ENCODE measurements at regions not wholly inside any gene's neighbourhood (a gene's known extent, or its start where the extent isn't known, plus 50 kb on each side); places are given as distances from the start of the nearest gene placed in this dataset.

GRCh38 chr13:19071161-19071936, 110.3 kb downstream of the TUBA3C start:
- DNase-seq: no peak

GRCh38 chr13:19070398-19070735, 111.3 kb downstream of the TUBA3C start:
- intact Hi-C loops (cut with DNase I): no loop called here
- TF ChIP-seq CTCF (IDR thresholded peaks at IDR 0.05; ENCODE audit: borderline replicate concordance, extremely low read depth, insufficient read depth): no peak
- DNase-seq (no peak), FAIRE-seq (no peak)
- H3K4me3 ChIP-seq (ENCODE audit: low read length in 3 of 3): no peak overlapping the region
- H3K9ac ChIP-seq (ENCODE audit: low read length in 3 of 3): no peak overlapping the region
- no peaks in the 10 kb centered on the region for H3K27me3 ChIP-seq (ENCODE audit: control insufficient read depth, insufficient read depth, low read length)
- no peaks in the 10 kb centered on the region for H3K36me3 ChIP-seq (ENCODE audit: control insufficient read depth in 2 of 3, insufficient read depth in 3 of 3, low read length in 3 of 3)
- no peaks in the 10 kb centered on the region for H3K4me1 ChIP-seq (ENCODE audit: control insufficient read depth in 2 of 3, insufficient read depth in 2 of 3, low read depth in 1 of 3, low read length in 3 of 3)
- H3K9me3 ChIP-seq (ENCODE audit: control insufficient read depth in 2 of 3, insufficient read depth in 1 of 3, low read length in 3 of 3): peaks cover 0 to 10% (median 0%) of the 10 kb centered on the region in 3 donors
- no peak overlapping the region for H3K27ac ChIP-seq (ENCODE audit: low read depth in 2 of 2, low read length in 2 of 2)

More at GRCh38 chr13:19071161-19071936, 110.3 kb downstream of the TUBA3C start:
- no peak overlapping the region for H3K4me3 ChIP-seq (ENCODE audit: low read length in 3 of 3)
- peaks cover 0 to 10% (median 0%) of the 10 kb centered on the region in 3 donors for H3K9me3 ChIP-seq (ENCODE audit: control insufficient read depth in 2 of 3, insufficient read depth in 1 of 3, low read length in 3 of 3)
- H3K4me1 ChIP-seq (ENCODE audit: control insufficient read depth in 2 of 3, insufficient read depth in 2 of 3, low read depth in 1 of 3, low read length in 3 of 3): no peaks in the 10 kb centered on the region
- H3K27ac ChIP-seq (ENCODE audit: low read depth in 2 of 2, low read length in 2 of 2): no peak overlapping the region
- H3K9ac ChIP-seq (ENCODE audit: low read length in 3 of 3): no peak overlapping the region
- intact Hi-C loops (cut with DNase I): no loop called here
- H3K36me3 ChIP-seq (ENCODE audit: control insufficient read depth in 2 of 3, insufficient read depth in 3 of 3, low read length in 3 of 3): no peaks in the 10 kb centered on the region
- FAIRE-seq: no peak
- TF ChIP-seq CTCF (IDR thresholded peaks at IDR 0.05; ENCODE audit: borderline replicate concordance, extremely low read depth, insufficient read depth): no peak
- no peaks in the 10 kb centered on the region for H3K27me3 ChIP-seq (ENCODE audit: control insufficient read depth, insufficient read depth, low read length)

GRCh38 chr13:19069684-19070397, 111.8 kb downstream of the TUBA3C start:
- Histone ChIP-seq H3K4me1 (ENCODE audit: control insufficient read depth in 2 of 3, insufficient read depth in 2 of 3, low read depth in 1 of 3, low read length in 3 of 3) (no peaks in the 10 kb centered on the region), H3K9ac (ENCODE audit: low read length in 3 of 3) (no peak overlapping the region), H3K9me3 (ENCODE audit: control insufficient read depth in 2 of 3, insufficient read depth in 1 of 3, low read length in 3 of 3) (peaks cover 0 to 10% (median 0%) of the 10 kb centered on the region in 3 donors), H3K4me3 (ENCODE audit: low read length in 3 of 3) (no peak overlapping the region), H3K27ac (ENCODE audit: low read depth in 2 of 2, low read length in 2 of 2) (no peak overlapping the region), H3K27me3 (ENCODE audit: control insufficient read depth, insufficient read depth, low read length) (no peaks in the 10 kb centered on the region), H3K36me3 (ENCODE audit: control insufficient read depth in 2 of 3, insufficient read depth in 3 of 3, low read length in 3 of 3) (no peaks in the 10 kb centered on the region)
- intact Hi-C loops (cut with DNase I): no loop called here
- no peak for TF ChIP-seq CTCF (IDR thresholded peaks at IDR 0.05; ENCODE audit: borderline replicate concordance, extremely low read depth, insufficient read depth)
- no peak for FAIRE-seq
- DNase-seq: no peak
